Neuronal stem cell (in vitro differentiated cells): ENCODE measurements at regions not wholly inside any gene's neighbourhood (a gene's known extent, or its start where the extent isn't known, plus 50 kb on each side); places are given as distances from the start of the nearest gene placed in this dataset.

Experiments
- DNase-seq: peaks from one replicate; pipeline ENCODE4 v3.0.0-alpha.2; 2013; ENCODE audit warnings: low spot score
- H2AFZ ChIP-seq: one replicate; pipeline ENCODE4 v1.6.1; 2013; ENCODE audit warnings: mild to moderate bottlenecking, low read length, inconsistent platforms
- H2AK5ac ChIP-seq: 2 replicates; pipeline ENCODE4 v1.6.1; 2013; ENCODE audit warnings: low read depth, mild to moderate bottlenecking, inconsistent platforms, low read length, moderate library complexity, mixed read lengths
- H2BK120ac ChIP-seq: 2 replicates; pipeline ENCODE4 v1.6.1; 2013; ENCODE audit warnings: low read depth, mild to moderate bottlenecking, inconsistent platforms, low read length, moderate library complexity, mixed read lengths
- H2BK12ac ChIP-seq: one replicate; pipeline ENCODE4 v1.6.1; 2013; ENCODE audit warnings: low read length, inconsistent platforms
- H2BK15ac ChIP-seq: 2 replicates; pipeline ENCODE4 v1.6.1; 2013; ENCODE audit warnings: mild to moderate bottlenecking, low read length, inconsistent platforms, mixed read lengths
- H2BK5ac ChIP-seq: one replicate; pipeline ENCODE4 v1.6.1; 2013; ENCODE audit warnings: inconsistent platforms, mild to moderate bottlenecking, low read length, moderate library complexity
- H3K14ac ChIP-seq: one replicate; pipeline ENCODE4 v1.6.1; 2013; ENCODE audit warnings: low read length, inconsistent platforms
- H3K18ac ChIP-seq: 2 replicates; pipeline ENCODE4 v1.6.1; 2013; ENCODE audit warnings: low read length, inconsistent platforms
- H3K23ac ChIP-seq: 2 replicates; pipeline ENCODE4 v1.6.1; 2013; ENCODE audit warnings: low read depth, mild to moderate bottlenecking, mixed read lengths, low read length, inconsistent platforms; ENCODE audit not compliant: poor library complexity
- H3K27ac ChIP-seq: replicated peaks from 3 replicates; pipeline ENCODE4 v1.5.1; 2013; ENCODE audit warnings: low read length, inconsistent platforms
- H3K27me3 ChIP-seq, 3 experiments: 2 replicates each; pipeline ENCODE4 v1.6.1; 2013; ENCODE audit warnings: low read length in 3 of 3, mild to moderate bottlenecking in 2 of 3, inconsistent platforms in 1 of 3, low read depth in 1 of 3, mixed read lengths in 1 of 3, moderate library complexity in 1 of 3; ENCODE audit not compliant: control insufficient read depth in 3 of 3, insufficient read depth in 3 of 3
- H3K36me3 ChIP-seq, 2 donors: replicated peaks in 1 of 2; 2 replicates each; pipeline ENCODE4 v1.6.1; 2013; ENCODE audit warnings: low read length in 2 of 2; ENCODE audit not compliant: control insufficient read depth in 2 of 2, insufficient read depth in 2 of 2
- H3K4ac ChIP-seq: 2 replicates; pipeline ENCODE4 v1.6.1; 2013; ENCODE audit warnings: inconsistent platforms, mild to moderate bottlenecking, low read length, moderate library complexity
- H3K4me1 ChIP-seq, 2 donors: 1 replicate in 1 of 2; 2 replicates in 1 of 2; pipeline ENCODE4 v1.6.1; 2013; ENCODE audit warnings: low read length in 2 of 2, low read depth in 1 of 2; ENCODE audit not compliant: control insufficient read depth in 2 of 2, insufficient read depth in 1 of 2
- H3K4me2 ChIP-seq: one replicate; pipeline ENCODE4 v1.6.1; 2013; ENCODE audit warnings: mild to moderate bottlenecking, low read length, inconsistent platforms; ENCODE audit not compliant: insufficient read depth, poor library complexity, severe bottlenecking
- H3K4me3 ChIP-seq, 2 donors: 2 replicates each; pipeline ENCODE4 v1.5.1; 2013; ENCODE audit warnings: low read length in 2 of 2, mild to moderate bottlenecking in 2 of 2, inconsistent platforms in 1 of 2, moderate library complexity in 1 of 2
- H3K79me1 ChIP-seq: one replicate; pipeline ENCODE4 v1.6.1; 2013; ENCODE audit warnings: low read depth, mild to moderate bottlenecking, inconsistent platforms, low read length, moderate library complexity
- H3K9ac ChIP-seq: one replicate; pipeline ENCODE4 v1.6.1; 2013; ENCODE audit warnings: mild to moderate bottlenecking, low read depth, low read length, inconsistent platforms; ENCODE audit not compliant: poor library complexity
- H3K9me3 ChIP-seq, 2 donors: replicated peaks in 1 of 2; 2 replicates each; pipeline versions ENCODE3 to v1.6.1; 2013; ENCODE audit warnings: low read length in 2 of 2, mild to moderate bottlenecking in 2 of 2, inconsistent platforms in 1 of 2, low read depth in 1 of 2, mixed read lengths in 1 of 2, moderate library complexity in 1 of 2; ENCODE audit not compliant: control insufficient read depth in 2 of 2, insufficient read depth in 1 of 2
- H4K8ac ChIP-seq: one replicate; pipeline ENCODE4 v1.6.1; 2013; ENCODE audit warnings: low read depth, mild to moderate bottlenecking, inconsistent platforms, low read length, moderate library complexity
- H4K91ac ChIP-seq: one replicate; pipeline ENCODE4 v1.6.1; 2013; ENCODE audit warnings: low read length, low read depth, mild to moderate bottlenecking, inconsistent platforms; ENCODE audit not compliant: poor library complexity
- WGBS, 2 donors: extraction: QIAGEN DNeasy Blood & Tissue Kit; methylation state at CpG; one replicate each; pipeline ENCODE4 v1.1.7; 2013; ENCODE audit warnings: missing lambda C conversion rate in 2 of 2, mixed read lengths in 1 of 2; ENCODE audit not compliant: insufficient read length in 2 of 2, insufficient replicate concordance in 1 of 2; ENCODE audit errors: extremely low coverage in 2 of 2; 5-methylcytosine and 5-hydroxymethylcytosine counted together

- Histone ChIP-seq H3K4me3 (no peak overlapping the region), H3K36me3 (no peaks in the 10 kb centered on the region), H3K79me1 (no peaks in the 10 kb centered on the region), H2BK5ac (no peak overlapping the region), H4K8ac (no peak overlapping the region), H3K23ac (no peak overlapping the region), H3K27me3 (no peaks in the 10 kb centered on the region), H4K91ac (no peak overlapping the region), H3K9me3 (no peaks in the 10 kb centered on the region), H2BK120ac (no peak overlapping the region), H3K27ac (no peak overlapping the region), H3K14ac (no peak overlapping the region), H3K4me2 (no peak overlapping the region), H3K9ac (no peak overlapping the region), H2AFZ (no peak overlapping the region), H2BK12ac (no peak overlapping the region), H2AK5ac (no peak overlapping the region), H3K18ac (no peak overlapping the region), H2BK15ac (no peak overlapping the region), H3K4me1 (no peaks in the 10 kb centered on the region), H3K4ac (no peak overlapping the region)
- DNase-seq, result no peak
- WGBS, 2 donors, result no CpG with 5 or more reads among the region's 2 CpGs
Observed at GRCh38 chrX:8861908-8862307, 60.7 kb upstream of the FAM9A start.

- DNase-seq, result no peak
- H2AFZ ChIP-seq, result no peak overlapping the region
- WGBS, 2 donors, result no CpG with 5 or more reads among the region's 11 CpGs
Observed at GRCh38 chrX:8851231-8851886, 50.2 kb upstream of the FAM9A start.

More at GRCh38 chrX:8851231-8851886, 50.2 kb upstream of the FAM9A start:
- H3K18ac ChIP-seq, result no peak overlapping the region
- no peak overlapping the region for H3K27ac ChIP-seq
- H3K9ac ChIP-seq, result no peak overlapping the region
- H2BK15ac ChIP-seq, result no peak overlapping the region
- H2BK5ac ChIP-seq, result no peak overlapping the region
- H3K4me2 ChIP-seq, result no peak overlapping the region
- no peak overlapping the region for H2AK5ac ChIP-seq
- H3K4me1 ChIP-seq, result no peaks in the 10 kb centered on the region
- no peak overlapping the region for H2BK12ac ChIP-seq
- H3K14ac ChIP-seq, result no peak overlapping the region
- H3K4me3 ChIP-seq, result no peak overlapping the region
- no peak overlapping the region for H2BK120ac ChIP-seq
- no peaks in the 10 kb centered on the region for H3K36me3 ChIP-seq
- H3K4ac ChIP-seq, result no peak overlapping the region
- no peak overlapping the region for H4K91ac ChIP-seq
- no peaks in the 10 kb centered on the region for H3K27me3 ChIP-seq
- no peak overlapping the region for H3K23ac ChIP-seq
- no peaks in the 10 kb centered on the region for H3K9me3 ChIP-seq
- no peaks in the 10 kb centered on the region for H3K79me1 ChIP-seq
- H4K8ac ChIP-seq, result no peak overlapping the region
